IMR-90 (cell line): ENCODE measurements at regions not wholly inside any gene's neighbourhood (a gene's known extent, or its start where the extent isn't known, plus 50 kb on each side); places are given as distances from the start of the nearest gene placed in this dataset.

Experiments used
- ATAC-seq: fragments of 200-7000 bp; cut with Tn5 transposase; 2 replicates; pipeline ENCODE4 v1.9.1; 2020; ENCODE audit warnings: low read depth, mild to moderate bottlenecking, moderate library complexity
- BruUV-seq: library from RNA; stranded (reverse); fragments of 400-500 nt; replicated peaks from 2 replicates; lab custom pipeline; 2021; lab: Mats Ljungman, UMichigan
- CTCF ChIA-PET: fragments of 300-600 bp; formaldehyde crosslinking; extraction: SDS; loops from one replicate; lab custom pipeline; 2021; ENCODE audit warnings: antibody characterized with exemption; lab: Yijun Ruan, JAX
- POLR2A ChIA-PET: fragments of 300-600 bp; sonication (Branson Sonifier 250); formaldehyde crosslinking; loops from one replicate; lab custom pipeline; 2022; ENCODE audit warnings: antibody characterized with exemption; ENCODE audit not compliant: unreplicated experiment; lab: Charles Lee
- DNase-seq: peaks from one replicate; pipeline ENCODE4 v3.0.0; 2013
- H2AFZ ChIP-seq: replicated peaks from 2 replicates; pipeline ENCODE3; 2013; ENCODE audit warnings: low read length, mild to moderate bottlenecking; ENCODE audit not compliant: poor library complexity
- H2AK5ac ChIP-seq: 2 replicates; pipeline ENCODE4 v1.6.1; 2013; ENCODE audit warnings: low read depth, low read length, inconsistent platforms
- H2AK9ac ChIP-seq: replicated peaks from 2 replicates; pipeline ENCODE3; 2013; ENCODE audit warnings: mild to moderate bottlenecking, low read depth, low read length, moderate library complexity; ENCODE audit not compliant: poor library complexity
- H2BK120ac ChIP-seq: 2 replicates; pipeline ENCODE4 v1.6.1; 2013; ENCODE audit warnings: low read depth, low read length, inconsistent platforms
- H2BK15ac ChIP-seq: 3 replicates; pipeline ENCODE4 v1.6.1; 2013; ENCODE audit warnings: low read depth, low read length, inconsistent platforms
- H2BK20ac ChIP-seq: 2 replicates; pipeline ENCODE4 v1.6.1; 2013; ENCODE audit warnings: low read depth, mild to moderate bottlenecking, inconsistent platforms, low read length, moderate library complexity
- H2BK5ac ChIP-seq: 2 replicates; pipeline ENCODE4 v1.6.1; 2013; ENCODE audit warnings: mild to moderate bottlenecking, low read depth, low read length, inconsistent platforms; ENCODE audit not compliant: poor library complexity, severe bottlenecking
- H3K14ac ChIP-seq: replicated peaks from 2 replicates; pipeline ENCODE4 v1.6.1; 2013; ENCODE audit warnings: low read depth, low read length, inconsistent platforms
- H3K18ac ChIP-seq: 2 replicates; pipeline ENCODE4 v1.6.1; 2013; ENCODE audit warnings: low read depth, low read length, control low read depth
- H3K23ac ChIP-seq: 2 replicates; pipeline ENCODE4 v1.6.1; 2013; ENCODE audit warnings: low read depth, low read length, inconsistent platforms
- H3K27ac ChIP-seq: 2 replicates; pipeline ENCODE4 v1.5.1; 2013; ENCODE audit warnings: mild to moderate bottlenecking, control low read depth, low read length; ENCODE audit not compliant: insufficient read depth
- H3K27me3 ChIP-seq: 2 replicates; pipeline ENCODE4 v1.6.1; 2013; ENCODE audit warnings: low read length; ENCODE audit not compliant: control insufficient read depth, insufficient read depth
- H3K36me3 ChIP-seq: 2 replicates; pipeline ENCODE4 v1.6.1; 2013; ENCODE audit warnings: low read length, mixed read lengths; ENCODE audit not compliant: control insufficient read depth, insufficient read depth
- H3K4ac ChIP-seq: 2 replicates; pipeline ENCODE4 v1.6.1; 2013; ENCODE audit warnings: low read depth, low read length, inconsistent platforms
- H3K4me1 ChIP-seq: 2 replicates; pipeline ENCODE4 v1.6.1; 2013; ENCODE audit warnings: low read length, mixed read lengths; ENCODE audit not compliant: control insufficient read depth, insufficient read depth
- H3K4me2 ChIP-seq: 2 replicates; pipeline ENCODE4 v1.6.1; 2013; ENCODE audit warnings: low read depth, mild to moderate bottlenecking, control low read depth, low read length, moderate library complexity
- H3K4me3 ChIP-seq: 2 replicates; pipeline ENCODE4 v1.5.1; 2013; ENCODE audit warnings: low read depth, mild to moderate bottlenecking, control low read depth, low read length, moderate library complexity; ENCODE audit not compliant: insufficient read depth
- H3K56ac ChIP-seq: 2 replicates; pipeline ENCODE4 v1.6.1; 2013; ENCODE audit warnings: low read length, inconsistent platforms; ENCODE audit not compliant: insufficient read depth; ENCODE audit errors: extremely low read depth
- H3K79me1 ChIP-seq, 2 experiments: 2 replicates each; pipeline ENCODE4 v1.6.1; 2013; ENCODE audit warnings: low read length in 2 of 2, inconsistent platforms in 1 of 2, low read depth in 1 of 2
- H3K9ac ChIP-seq: 2 replicates; pipeline ENCODE4 v1.6.1; 2013; ENCODE audit warnings: low read depth, low read length, control low read depth
- H3K9me1 ChIP-seq: 2 replicates; pipeline ENCODE4 v1.6.1; 2013; ENCODE audit warnings: low read length, inconsistent platforms; ENCODE audit not compliant: insufficient read depth
- H3K9me3 ChIP-seq: 2 replicates; pipeline ENCODE4 v1.6.1; 2013; ENCODE audit warnings: low read length; ENCODE audit not compliant: control insufficient read depth, insufficient read depth
- H4K20me1 ChIP-seq: 2 replicates; pipeline ENCODE4 v1.6.1; 2013; ENCODE audit warnings: low read length, inconsistent platforms; ENCODE audit not compliant: insufficient read depth
- H4K5ac ChIP-seq: 2 replicates; pipeline ENCODE4 v1.6.1; 2013; ENCODE audit warnings: mild to moderate bottlenecking, low read depth, low read length, control low read depth
- H4K8ac ChIP-seq, 2 experiments: 2 replicates each; pipeline ENCODE4 v1.6.1; 2013; ENCODE audit warnings: low read depth in 2 of 2, low read length in 2 of 2, control low read depth in 1 of 2, inconsistent platforms in 1 of 2
- H4K91ac ChIP-seq: 2 replicates; pipeline ENCODE4 v1.6.1; 2013; ENCODE audit warnings: low read depth, low read length, inconsistent platforms; ENCODE audit not compliant: insufficient read depth
- CEBPB ChIP-seq: IDR thresholded peaks from 2 replicates; pipeline ENCODE4 v1.6.1; 2012; ENCODE audit warnings: low read depth, low read length, improper control_type of control experiment
- WGBS, 2 experiments: methylation state at CpG; one replicate each; pipeline versions ENCODE4 v1.1.5 to v1.1.7; 2013; ENCODE audit warnings: missing lambda C conversion rate in 2 of 2; ENCODE audit not compliant: insufficient read length in 1 of 2; ENCODE audit errors: extremely low coverage in 2 of 2; 5-methylcytosine and 5-hydroxymethylcytosine counted together
- dilution Hi-C: fragments of 300-500 bp; cut with HindIII; formaldehyde crosslinking; loops from one replicate; pipeline ENCODE4 v1.14.3; 2018; ENCODE audit warnings: low sequenced_read_pairs; ENCODE audit not compliant: unreplicated experiment
- in situ Hi-C: fragments of 300-500 bp; cut with MboI; formaldehyde crosslinking; loops from 3 replicates; pipeline ENCODE4 v1.14.3; 2019; ENCODE audit warnings: low sequenced_read_pairs, inconsistent platforms, mixed read lengths
- intact Hi-C: fragments of 100-400 bp; cut with micrococcal nuclease; formaldehyde crosslinking; loops from 2 replicates; pipeline ENCODE4 v1.10.0; 2022
- TF ChIP-seq, protein P1 (sequence below): fragments of 150-350 bp; IDR thresholded peaks from 2 replicates; pipeline ENCODE4 v1.6.1; 2016; ENCODE audit warnings: low read depth, mild to moderate bottlenecking, low read length, moderate library complexity, borderline replicate concordance

DNA sequence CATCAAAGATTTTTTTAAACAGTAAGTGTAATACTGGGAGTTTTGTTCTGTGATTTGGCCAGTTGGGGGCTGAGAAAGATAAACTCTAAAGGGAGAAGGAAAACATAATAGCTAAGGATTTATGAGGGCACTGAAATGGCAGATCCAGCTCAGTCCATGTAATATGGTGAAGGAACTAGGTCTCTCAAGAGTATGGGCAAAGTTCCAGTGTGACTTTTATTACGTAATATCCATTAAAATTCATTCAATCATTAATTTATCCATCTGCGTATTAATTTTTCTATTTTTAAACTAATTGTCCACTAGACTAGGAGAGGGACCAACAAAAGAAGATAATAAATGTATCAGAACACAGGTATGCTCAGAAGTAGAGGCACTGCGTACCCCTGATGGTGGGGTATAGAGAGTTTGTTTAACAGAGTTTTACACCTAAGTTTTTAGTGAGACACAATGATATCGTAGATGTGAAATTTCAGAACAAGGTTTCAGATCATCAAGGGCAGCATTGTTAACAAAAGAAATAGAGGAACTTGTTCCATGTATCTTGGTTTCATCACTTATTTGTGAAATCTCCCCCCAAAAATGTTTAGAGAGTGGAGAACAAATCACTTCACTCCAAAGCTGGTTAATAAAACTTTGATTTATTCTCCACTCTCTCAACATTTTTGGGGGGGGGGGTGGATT lies 351.1 kb downstream of the GRXCR1 start:
- Histone ChIP-seq H3K9me1 (no peaks in the 10 kb centered on the region), H4K20me1 (no peaks in the 10 kb centered on the region), H3K79me1 (no peaks in the 10 kb centered on the region), H2AFZ (no peak overlapping the region), H3K4ac (no peak overlapping the region), H3K27ac (no peak overlapping the region), H2BK5ac (no peak overlapping the region), H4K8ac (no peak overlapping the region), H3K9ac (no peak overlapping the region), H3K9me3 (no peaks in the 10 kb centered on the region), H4K5ac (no peak overlapping the region), H3K18ac (no peak overlapping the region), H2AK5ac (no peak overlapping the region), H2BK120ac (no peak overlapping the region), H3K4me3 (no peak overlapping the region), H3K4me2 (no peak overlapping the region), H4K91ac (no peak overlapping the region), H3K4me1 (no peaks in the 10 kb centered on the region), H2BK15ac (no peak overlapping the region), H3K56ac (no peak overlapping the region), H3K36me3 (no peaks in the 10 kb centered on the region), H3K23ac (no peak overlapping the region), H2BK20ac (no peak overlapping the region), H3K27me3 (no peaks in the 10 kb centered on the region), H2AK9ac (no peak overlapping the region), H3K14ac (no peak overlapping the region)
- no TSS peak for BruUV-seq
- ChIA-PET POLR2A (no interaction called here), CTCF (no interaction called here)
- dilution Hi-C loops: no loop called here
- intact Hi-C loops: no loop called here
- WGBS, 2 experiments: no CpG with 5 or more reads among the region's 4 CpGs
- DNase-seq: no peak
- no peak for ATAC-seq
- TF ChIP-seq CEBPB: peak; percentile 61
- TF ChIP-seq, protein P1, sequence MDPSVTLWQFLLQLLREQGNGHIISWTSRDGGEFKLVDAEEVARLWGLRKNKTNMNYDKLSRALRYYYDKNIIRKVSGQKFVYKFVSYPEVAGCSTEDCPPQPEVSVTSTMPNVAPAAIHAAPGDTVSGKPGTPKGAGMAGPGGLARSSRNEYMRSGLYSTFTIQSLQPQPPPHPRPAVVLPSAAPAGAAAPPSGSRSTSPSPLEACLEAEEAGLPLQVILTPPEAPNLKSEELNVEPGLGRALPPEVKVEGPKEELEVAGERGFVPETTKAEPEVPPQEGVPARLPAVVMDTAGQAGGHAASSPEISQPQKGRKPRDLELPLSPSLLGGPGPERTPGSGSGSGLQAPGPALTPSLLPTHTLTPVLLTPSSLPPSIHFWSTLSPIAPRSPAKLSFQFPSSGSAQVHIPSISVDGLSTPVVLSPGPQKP: no peak
- in situ Hi-C loops: no loop called here
